ENCODE measurements at regions not wholly inside any gene's neighbourhood (a gene's known extent, or its start where the extent isn't known, plus 50 kb on each side); places are given as distances from the start of the nearest gene placed in this dataset.
"Not testable (repeated sequence)": the region's sequence is repeated elsewhere in the genome, so short reads cannot be mapped to it uniquely, and the experiment has no call there.

DNA sequence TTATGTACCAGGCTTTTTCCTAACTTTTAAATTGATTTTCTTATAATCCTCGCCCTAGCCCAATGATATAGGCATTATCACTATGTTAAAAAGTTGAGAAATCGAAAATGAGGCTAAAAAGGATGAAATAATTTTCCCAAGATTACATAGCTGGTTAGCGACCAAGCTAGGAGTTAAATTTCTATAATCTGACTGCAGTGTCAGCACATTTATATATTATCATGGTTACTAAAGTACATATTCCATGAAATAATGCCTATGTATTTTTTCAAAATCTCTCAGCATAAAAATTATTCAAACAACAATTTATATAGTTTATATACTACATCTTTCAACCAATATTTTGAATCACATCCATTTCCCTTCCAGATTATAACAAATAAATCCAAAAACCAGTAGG is 317.3 kb upstream of the TFPI start:
- DNase-seq (ENCODE audit: low read depth), result no peak

DNA sequence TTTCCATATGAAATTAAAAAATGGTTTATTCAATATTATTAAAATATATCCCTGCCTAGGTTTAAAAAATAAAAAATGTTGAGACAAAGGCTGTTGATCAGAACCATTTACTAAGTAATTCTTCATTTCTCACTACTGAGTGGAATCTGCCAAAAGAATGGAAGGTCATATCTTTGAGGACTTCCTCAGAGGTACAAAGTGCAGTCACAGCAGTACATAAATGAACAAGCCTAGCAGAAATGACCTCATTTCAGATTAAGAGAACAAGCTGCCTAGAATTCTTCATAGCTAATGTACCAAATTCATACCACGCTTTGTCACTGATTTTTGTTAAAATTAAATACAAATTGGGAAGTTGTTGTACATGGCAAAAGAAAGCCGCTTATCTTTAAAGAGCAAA is 318.9 kb upstream of the TFPI start:
- no peak for DNase-seq (ENCODE audit: low read depth)

DNA sequence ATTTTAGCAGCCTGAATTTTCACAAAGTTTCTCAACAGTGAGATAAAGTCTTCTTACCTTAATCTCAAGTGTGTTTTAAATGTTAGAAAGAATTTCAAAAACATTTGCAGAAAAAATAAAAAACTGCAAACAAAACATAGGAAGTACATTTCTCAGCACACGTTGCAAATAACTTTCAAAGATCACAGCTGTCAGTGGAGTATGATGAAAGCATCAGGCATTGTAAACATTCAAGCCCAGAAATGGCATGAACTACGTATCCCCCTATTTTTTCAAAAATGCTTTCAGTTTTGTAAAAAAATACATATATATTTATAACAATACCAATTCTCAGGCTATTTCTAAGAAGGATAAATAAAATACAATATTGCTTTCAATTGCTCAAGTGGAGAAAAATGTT is 320.6 kb upstream of the TFPI start:
- DNase-seq (ENCODE audit: low read depth), result no peak

DNA sequence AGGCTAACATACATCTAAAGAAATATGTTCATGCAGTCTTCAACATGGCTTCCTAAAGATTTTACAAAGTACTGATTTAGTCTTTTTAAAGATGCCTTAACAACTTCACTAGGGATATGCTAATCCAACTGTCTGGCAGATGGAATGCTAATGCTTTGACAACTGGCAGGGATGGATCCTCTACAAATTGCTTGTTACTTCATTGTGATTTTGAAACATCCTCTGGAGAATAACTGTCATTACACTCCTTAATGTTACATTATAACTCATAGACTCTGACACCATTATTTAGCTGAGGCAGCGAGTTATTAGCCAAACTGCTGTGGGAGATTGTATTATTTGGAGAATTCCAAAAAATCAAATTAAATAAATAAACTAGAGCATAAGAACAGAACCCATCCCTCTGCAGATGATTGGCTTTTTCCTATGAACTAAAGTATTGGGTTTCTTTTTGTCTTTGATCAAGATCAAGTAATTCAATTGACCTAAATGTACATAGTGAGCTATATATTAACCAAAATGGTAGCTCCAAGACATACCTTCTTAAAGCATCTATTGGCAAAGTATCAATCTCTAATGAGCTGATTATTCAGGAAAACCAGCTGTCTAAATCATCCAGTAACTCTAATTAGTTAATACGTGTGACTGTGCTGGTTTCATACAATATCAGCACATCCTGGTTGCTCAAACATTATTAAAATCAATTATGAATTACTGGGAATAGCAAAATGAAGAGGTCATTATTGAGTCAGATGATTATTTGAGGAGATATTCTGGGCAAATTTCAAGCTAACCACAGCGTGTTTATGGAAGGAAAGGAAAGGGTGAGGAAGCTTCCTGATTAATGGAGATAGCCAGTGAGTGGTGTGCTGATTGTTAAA is 321.3 kb upstream of the TFPI start:
- no peak for DNase-seq (ENCODE audit: low read depth)

DNA sequence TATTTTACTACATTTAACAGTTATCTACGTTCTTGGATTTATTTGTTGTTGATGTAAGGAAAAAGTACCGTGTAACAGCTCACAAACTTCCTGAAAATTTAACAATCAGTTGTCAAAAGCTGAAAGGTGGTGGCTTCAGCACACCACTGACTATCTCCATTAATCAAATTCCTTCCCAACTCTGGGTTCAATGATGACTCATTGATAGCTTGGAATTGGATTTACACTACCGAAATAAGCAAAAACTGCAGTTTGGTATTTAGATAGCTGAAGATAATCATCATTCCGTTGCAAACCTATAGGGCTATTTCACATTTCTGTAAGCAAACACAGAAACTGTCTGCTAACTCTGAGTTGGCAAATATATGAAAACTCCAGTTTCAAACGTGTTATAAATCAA is 322.3 kb upstream of the TFPI start:
- DNase-seq (ENCODE audit: low read depth), result no peak

DNA sequence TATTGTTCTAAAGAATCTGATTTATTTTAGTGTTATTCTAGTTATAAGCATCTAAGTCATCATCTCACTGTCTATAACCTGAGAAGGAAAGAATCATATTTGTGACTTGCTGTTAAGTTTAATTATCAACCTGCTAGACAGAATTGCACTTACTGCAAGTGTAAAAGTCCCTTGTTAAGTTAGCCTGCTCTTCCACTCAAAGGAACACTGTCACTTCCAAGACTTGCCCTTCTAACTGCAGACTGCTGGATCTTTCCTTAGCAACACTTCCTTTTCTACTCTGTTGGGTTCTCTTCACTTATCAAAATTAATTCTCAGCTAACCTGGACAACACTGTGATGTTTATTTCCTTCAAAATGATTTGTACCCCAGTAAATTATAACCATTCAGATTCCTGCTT is 323.2 kb upstream of the TFPI start:
- peak; percentile 30 for DNase-seq (ENCODE audit: low read depth)

DNA sequence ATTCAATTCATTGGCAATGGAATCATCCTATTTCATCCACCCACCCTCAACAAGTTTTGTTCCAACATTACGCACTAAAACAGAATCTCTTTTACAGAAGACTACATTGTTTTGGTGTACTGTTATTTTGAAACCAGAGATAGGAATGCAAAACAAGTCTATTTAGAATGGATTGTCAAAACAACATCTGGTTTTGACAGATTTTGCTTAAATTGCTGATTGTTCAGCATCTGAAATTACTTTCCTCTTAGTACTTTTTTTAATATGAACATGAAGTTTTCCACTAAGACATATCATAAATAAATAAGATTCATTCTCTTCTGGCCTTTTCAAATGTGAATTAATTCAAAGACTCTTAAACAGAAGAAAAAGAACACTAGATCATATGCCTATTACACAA is 323.9 kb upstream of the TFPI start:
- no peak for DNase-seq (ENCODE audit: low read depth)

DNA sequence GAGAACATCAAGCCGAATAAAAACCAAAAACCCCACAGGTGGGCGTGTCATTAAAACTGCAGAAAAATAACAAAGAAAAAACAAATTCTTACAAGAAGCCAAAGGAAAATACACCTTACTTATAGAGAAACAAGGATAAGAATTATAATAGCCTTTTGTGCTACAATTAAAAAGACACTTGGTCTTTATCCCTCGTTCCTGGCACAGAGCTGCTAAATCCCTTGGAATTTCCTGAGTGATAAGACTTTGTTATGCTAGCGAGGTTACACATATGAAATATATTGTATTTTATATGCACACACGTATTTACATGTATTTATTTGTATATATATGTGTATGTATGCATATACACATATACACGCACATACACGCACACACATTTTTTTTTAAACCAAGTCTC is 325.3 kb upstream of the TFPI start:
- DNase-seq (ENCODE audit: low read depth), result no peak

DNA sequence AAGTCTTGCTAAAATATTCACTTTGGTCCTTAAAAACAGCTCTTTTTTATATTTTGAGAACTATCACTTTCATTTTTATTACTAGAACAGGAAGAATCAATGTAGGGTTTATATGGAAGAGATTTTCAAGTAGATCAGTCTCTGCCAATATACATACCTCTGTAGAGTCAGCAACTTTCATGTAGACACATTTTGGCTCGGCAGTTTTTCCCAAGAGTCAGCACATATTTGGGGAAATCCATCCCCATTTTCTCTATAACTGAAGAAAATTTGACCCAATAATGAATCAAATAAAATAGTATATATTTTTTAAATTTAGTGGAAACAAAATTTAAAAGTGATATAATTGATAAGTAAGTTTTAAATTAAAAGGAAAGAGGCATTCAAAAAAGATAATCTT is 329.8 kb upstream of the TFPI start:
- no peak for DNase-seq (ENCODE audit: low read depth)

DNA sequence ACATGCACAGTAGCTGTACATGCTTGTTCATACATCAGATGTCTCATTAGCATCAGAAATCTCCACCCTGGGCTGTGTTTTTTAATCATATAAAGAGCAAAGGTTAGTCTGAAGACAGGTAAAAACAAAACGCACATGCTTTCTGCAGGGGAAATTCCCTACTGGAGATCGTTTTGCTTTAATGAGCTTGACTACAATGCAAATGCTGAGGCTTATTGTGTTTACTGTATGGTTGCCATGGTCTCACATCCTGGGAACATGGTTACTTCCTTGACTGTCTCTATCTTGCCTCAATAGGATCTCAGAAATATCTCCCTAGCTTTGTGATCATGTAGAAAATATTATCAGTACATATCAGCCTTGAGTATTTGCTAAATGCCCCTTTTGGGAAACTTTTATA is 336.5 kb upstream of the TFPI start:
- peak; percentile 76 for DNase-seq (ENCODE audit: low read depth)

DNA sequence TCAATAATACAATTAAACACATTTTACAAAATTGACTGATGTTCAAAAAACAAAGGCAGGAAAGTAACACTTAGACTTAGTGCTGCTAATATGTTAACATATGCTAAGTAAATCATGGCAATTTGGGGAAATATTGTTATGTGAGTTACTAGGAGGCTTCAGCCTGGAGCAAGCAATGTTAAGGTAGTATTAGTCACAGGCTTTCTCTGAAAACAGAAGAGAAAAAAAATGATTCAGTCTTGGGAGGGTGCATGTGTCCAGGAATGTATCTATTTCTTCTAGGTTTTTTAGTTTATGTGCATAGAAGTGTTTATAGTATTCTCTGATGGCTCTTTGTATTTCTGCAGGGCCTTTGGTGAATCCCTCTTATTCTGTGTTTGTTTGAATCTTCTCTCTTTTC is 345.8 kb upstream of the TFPI start:
- peak; percentile 28 for DNase-seq (ENCODE audit: low read depth)

DNA sequence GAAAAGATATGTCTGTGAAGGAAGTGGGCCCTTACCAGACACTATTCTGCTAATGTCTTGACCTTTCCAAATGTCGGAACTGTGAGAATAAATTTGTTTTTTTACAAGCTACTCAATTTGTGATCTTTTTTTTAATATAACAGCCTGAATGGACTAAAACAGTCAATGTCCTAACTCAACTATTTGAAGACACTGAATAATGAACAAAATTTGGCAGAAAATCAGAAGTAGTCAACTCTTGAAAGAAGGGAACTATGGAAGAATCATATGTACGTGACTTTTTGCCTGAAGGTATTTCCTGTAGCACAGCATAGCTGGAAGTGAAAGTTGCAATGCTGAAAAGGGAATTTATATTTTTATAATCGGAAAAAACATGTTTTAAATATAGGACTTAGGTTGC is 351.8 kb upstream of the TFPI start:
- DNase-seq (ENCODE audit: low read depth), result no peak

DNA sequence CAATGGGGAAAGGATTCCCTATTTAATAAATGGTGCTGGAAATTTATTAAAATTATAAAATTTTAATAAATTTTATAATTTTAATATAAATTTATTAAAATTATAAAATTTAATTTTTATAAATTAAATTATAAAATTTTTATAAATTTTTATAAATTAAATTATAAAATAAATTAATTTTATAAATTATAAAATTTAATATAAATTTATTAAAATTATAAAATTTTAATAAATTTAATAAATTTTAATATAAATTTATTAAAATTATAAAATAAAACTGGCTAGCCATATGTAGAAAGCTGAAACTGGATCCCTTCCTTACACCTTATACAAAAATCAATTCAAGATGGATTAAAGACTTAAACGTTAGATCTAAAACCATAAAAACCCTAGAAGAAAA is 356.7 kb upstream of the TFPI start:
- DNase-seq (ENCODE audit: low read depth), result not testable (repeated sequence)

DNA sequence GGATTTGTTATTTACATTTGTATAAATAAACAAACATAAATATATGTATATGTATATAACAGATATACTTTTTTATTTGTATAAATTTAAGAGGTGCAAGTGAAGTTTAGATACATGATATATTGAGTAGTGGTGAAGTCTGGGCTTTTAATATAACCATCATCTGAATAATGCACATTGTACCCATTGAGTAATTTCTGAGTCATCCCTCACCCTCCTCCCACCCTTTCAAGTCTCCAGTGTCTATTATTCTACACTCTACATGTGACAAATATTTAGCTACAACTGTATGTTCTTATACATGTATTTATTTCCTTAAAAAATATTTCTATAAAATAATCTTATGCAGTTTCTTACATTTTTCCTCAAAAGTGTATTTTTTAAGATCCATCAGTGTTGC is 358.7 kb upstream of the TFPI start:
- no peak for DNase-seq (ENCODE audit: low read depth)

DNA sequence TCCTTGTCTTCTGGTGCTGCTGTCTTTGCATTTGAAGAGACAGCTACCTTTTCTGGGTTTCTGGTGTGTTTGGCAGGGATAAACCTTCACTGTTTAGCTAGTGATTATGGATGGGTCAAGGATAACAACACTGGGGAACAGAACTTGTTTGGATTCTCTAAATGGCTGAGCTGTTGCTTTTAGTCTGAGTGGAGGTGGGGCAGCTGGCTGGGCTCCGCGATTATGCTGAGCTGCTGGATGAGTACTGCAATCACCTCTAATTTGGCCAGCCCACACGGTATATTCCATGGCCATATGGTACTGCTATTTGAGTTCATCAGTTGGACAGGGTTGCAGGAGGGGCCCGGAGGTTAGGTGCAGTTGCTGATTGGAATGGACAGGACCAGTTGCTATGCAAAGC is 361.6 kb upstream of the TFPI start:
- no peak for DNase-seq (ENCODE audit: low read depth)

DNA sequence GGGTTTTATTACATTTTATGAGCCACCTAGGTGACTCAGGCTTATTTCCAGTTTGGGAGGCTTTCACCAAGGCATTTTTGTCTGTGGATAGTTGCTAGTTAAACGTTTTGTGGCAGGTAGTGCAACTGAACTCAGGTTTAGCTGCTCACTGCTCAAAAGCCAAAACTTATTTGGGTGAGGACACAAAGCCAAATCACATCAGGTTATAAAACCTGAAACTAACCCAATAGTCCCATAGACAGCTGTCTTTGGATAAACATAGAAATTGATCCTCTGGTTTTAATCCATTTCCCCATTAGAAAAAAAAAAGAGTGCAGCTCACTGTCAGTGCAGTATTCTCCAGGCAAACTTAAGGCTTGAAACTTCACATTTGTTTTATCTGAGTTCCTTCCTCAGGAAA is 362.6 kb upstream of the TFPI start:
- no peak for DNase-seq (ENCODE audit: low read depth)

DNA sequence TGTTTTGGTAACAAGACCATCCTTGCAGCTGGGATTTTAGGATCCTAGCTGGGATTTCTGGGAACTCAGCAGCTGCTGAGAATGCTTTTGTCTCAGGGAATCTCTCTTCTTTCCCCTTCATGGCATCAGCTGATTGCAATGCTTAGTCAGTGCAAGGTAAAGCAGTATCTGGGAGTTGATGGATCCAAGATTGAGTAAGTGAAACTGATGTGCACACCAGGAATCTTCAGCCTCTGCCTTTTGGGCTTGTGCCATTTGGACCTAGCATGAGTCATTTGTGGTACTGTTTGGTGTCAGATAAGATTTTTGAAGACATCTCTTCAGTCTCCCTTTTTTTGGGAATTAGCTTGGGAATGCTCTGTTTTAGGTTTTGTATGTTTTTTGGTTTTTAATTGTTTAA is 363.3 kb upstream of the TFPI start:
- DNase-seq (ENCODE audit: low read depth), result peak; percentile 43

DNA sequence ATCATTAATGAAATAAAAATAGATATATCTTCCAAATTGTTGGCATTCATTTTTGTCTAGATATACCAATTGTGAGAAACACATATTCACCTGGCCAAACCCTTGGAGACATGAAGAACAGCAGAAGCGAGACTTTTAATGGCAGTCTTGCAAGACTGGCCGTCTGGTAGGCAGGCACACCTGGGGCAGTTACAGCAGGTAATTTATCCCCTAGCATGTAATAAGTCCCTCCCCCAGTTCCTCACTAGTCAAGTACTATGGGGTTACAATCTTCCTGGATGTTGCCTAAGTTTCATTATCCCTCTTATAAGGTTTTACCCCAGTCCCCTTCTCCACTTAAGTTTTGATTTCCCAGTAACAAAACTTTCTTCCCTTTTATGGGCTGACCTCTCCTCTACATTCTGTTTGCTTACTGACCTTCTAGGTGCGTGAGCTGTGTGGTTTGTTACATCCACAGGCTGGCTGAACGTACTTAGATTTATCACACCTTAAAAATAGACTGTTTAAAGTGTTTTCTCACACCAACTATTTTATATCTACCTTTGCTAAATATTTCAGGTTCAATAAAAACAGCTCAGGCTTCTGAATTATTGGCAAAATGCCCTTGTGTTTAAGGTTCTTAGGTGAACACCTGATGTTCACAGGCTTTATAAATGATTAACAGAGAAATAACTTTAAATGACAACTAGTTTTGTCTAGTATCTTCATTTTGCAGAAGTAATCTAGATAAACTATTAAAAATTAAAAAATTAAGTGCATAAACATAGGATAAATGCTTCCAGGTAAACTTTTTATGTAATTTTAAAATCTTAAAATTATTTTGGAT is 365.0 kb upstream of the TFPI start:
- DNase-seq (ENCODE audit: low read depth), result peak; percentile 45

DNA sequence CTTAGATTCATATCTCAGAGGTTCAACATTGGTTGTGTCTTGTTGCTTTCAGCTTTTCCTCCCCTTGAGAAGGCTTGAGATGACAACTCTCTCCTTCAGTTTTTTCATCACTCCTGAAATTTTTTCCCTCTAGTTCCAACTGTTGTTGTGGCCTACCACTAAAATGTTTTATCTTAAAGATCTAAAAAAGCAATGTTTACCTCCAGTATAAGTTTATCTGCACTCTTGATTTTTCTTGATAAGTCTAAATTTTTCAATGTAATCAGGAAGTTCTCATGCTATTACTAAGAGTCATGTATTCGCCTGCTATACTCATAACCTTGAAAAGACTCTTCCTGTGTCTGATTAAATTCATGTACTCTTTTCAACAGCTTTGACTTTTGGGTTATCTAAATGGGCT is 366.3 kb upstream of the TFPI start:
- no peak for DNase-seq (ENCODE audit: low read depth)

DNA sequence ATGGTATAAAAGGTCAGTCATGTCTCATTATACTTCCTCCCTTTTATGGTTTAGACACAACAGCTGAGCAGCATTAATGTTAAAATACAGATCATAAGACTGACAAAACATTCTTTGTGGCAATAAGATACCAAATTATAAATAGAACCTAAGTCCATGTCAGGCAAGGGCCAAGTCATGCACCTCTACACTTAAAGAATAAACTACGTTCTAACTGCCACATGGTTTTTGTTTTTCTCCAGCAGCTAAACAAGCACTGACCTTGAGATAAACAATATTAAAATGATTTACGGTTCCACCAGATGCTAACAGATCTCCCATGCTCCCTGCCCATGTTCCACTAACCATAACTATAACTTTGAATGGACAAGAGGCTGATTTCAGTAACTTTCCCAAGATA is 368.6 kb upstream of the TFPI start:
- no peak for DNase-seq (ENCODE audit: low read depth)

DNA sequence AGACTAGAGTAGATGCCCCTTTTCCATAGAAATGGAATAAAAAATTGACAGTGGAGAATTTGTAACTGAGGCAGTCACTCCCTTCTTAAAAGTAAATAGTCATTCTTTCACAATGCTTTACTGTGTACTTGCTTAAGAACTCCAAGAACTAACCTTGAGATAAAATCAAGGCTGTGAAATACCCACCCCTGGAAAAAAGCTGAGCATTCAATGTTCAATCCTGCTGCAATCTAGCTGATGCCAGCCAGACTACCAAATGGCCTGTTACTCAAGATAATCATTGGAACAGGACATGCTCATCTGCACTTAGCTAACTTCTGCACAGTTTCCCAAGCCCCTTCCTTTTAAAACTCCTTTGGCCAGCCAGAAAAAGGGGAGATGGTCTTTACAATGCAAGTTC is 367.4 kb upstream of the GULP1 start:
- peak; percentile 18 for DNase-seq (ENCODE audit: low read depth)

DNA sequence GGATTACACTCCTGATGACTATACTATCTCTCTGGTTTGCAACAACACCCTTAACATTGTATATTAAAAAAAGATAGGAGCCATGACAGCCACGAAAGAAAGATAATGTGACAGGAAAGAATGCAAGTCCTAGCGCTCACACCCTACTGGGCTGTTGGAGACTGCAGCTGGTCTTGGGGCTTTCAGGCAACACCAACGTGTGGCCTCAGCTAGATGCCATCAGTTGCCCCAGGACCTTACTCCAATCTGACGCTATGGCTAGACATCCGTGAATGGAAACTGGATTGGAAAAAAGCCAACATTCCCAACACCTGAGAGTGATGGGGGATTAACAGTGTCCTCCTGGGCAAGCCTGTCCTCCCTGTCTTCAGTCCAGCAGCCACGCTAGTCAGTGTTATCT is 357.4 kb upstream of the GULP1 start:
- DNase-seq (ENCODE audit: low read depth), result no peak

DNA sequence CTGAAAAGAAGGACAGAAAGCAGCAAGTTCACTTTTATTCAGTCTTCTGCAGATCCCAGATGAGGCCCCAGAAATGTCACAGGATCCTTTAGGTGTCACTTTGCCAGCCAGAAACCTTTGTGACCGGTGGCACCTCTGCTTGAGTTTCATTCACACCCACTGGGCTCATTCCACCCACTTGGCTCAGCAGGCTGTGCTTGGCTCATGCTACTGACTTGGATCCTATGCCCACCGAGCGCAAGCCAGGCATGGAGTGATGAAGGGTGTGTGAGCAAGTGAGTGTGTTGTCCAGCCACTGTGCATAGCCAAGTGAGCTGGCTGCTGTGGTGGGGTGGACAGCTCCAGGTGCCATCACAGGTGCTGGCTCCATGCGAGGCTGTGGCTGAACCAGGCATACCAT is 357.0 kb upstream of the GULP1 start:
- DNase-seq (ENCODE audit: low read depth), result no peak
